Epithelial cell of proximal tubule (primary cell): ENCODE measurements at regions not wholly inside any gene's neighbourhood (a gene's known extent, or its start where the extent isn't known, plus 50 kb on each side); places are given as distances from the start of the nearest gene placed in this dataset.

ENCODE experiments used
- DNase-seq: peaks from one replicate; pipeline ENCODE4 v3.0.0-alpha.2; 2011; ENCODE audit warnings: low read depth
- H3K4me3 ChIP-seq: 2 replicates; pipeline ENCODE4 v1.5.1; 2011; ENCODE audit warnings: low read depth, mild to moderate bottlenecking, low read length
- TF ChIP-seq, protein P1 (sequence below): conservative IDR thresholded peaks from 2 replicates; pipeline ENCODE4 v1.5.1; 2012; ENCODE audit warnings: low read depth, mild to moderate bottlenecking, low read length

- H3K4me3 ChIP-seq = no peak overlapping the region
- DNase-seq = no peak
- TF ChIP-seq, protein P1, sequence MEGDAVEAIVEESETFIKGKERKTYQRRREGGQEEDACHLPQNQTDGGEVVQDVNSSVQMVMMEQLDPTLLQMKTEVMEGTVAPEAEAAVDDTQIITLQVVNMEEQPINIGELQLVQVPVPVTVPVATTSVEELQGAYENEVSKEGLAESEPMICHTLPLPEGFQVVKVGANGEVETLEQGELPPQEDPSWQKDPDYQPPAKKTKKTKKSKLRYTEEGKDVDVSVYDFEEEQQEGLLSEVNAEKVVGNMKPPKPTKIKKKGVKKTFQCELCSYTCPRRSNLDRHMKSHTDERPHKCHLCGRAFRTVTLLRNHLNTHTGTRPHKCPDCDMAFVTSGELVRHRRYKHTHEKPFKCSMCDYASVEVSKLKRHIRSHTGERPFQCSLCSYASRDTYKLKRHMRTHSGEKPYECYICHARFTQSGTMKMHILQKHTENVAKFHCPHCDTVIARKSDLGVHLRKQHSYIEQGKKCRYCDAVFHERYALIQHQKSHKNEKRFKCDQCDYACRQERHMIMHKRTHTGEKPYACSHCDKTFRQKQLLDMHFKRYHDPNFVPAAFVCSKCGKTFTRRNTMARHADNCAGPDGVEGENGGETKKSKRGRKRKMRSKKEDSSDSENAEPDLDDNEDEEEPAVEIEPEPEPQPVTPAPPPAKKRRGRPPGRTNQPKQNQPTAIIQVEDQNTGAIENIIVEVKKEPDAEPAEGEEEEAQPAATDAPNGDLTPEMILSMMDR = no peak
Observed at GRCh38 chr5:107127878-107128277, 542.9 kb downstream of the EFNA5 start.

- no peak for DNase-seq
- TF ChIP-seq, protein P1 = no peak
- H3K4me3 ChIP-seq = no peak overlapping the region
Observed at GRCh38 chr5:107126341-107126740, 544.4 kb downstream of the EFNA5 start.

DNA sequence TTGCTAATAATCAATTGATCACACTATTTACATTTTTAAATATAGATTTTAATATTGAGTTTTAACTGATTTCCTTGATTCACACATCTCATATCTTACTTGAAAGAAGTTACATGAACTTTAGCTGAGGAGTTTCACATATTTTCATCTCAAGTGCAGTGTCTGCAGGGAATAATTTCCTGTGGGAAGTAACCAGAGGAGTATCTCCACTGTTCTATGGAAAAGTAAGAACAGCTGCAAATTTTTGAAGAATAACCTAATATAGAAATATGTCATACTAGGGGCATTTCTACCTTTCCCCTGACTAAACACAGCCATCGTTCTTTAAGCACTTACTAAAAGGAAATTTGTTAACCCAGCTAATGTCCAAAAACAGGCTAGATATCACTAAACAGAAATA is 546.4 kb downstream of the EFNA5 start:
- TF ChIP-seq, protein P1 = no peak
- no peak overlapping the region for H3K4me3 ChIP-seq
- no peak for DNase-seq

- DNase-seq = no peak
- H3K4me3 ChIP-seq = no peak overlapping the region
- TF ChIP-seq, protein P1 = no peak
Observed at GRCh38 chr5:107123014-107123413, 547.7 kb downstream of the EFNA5 start.

DNA sequence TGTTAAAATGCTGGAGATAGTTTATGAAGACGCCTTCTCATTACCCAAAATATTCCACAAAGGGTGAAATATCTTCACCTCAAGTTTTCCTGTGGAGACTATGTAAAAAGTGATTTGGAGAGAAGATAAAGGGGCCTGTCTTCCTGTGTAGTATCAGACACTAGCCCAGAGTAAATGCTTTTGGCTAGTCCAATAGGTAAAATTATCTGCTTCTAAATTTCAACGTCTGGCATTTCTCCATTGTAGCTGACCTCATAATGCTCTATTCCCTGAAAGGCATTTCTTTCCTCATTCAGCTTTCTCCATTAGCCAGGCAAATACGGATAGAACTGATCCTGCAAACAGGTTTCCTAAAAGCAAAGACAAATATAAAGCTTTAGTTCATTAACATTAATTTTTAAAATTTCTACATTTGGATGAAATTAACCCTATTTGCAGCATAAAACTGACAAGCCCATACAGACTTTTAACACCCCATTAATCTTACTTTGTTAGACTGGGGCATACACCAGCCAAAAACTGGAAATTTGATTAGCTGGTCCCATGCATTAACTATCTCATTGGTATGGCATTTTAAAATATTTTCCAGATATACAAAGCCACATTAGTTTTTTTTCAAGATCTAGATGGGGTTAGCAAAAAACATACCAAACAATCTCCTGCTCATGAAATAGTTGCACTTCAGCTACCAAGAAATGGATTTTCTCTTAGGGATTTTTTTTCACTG is 548.8 kb downstream of the EFNA5 start:
- no peak for DNase-seq
- no peak overlapping the region for H3K4me3 ChIP-seq
- TF ChIP-seq, protein P1 = no peak

DNA sequence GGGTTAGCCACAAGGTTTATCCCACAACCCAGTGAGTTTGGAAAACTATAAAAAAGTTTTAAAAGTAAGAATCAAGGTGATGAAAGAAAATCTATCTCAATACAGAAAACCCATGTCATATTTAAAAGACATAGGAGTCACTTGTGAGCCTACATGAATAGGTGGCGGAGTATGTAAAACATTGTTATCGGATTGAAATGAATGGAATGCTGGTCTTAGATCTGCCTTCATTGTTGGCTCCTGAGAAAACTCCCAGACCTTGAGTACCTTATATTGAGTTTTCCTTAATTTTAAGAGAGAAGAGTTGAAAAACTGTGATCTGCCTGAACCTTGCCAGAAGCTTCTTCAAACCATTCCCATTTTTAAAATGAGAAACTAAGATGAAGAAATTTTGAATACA is 551.1 kb downstream of the EFNA5 start:
- no peak for DNase-seq
- TF ChIP-seq, protein P1 = no peak
- no peak overlapping the region for H3K4me3 ChIP-seq
